Dedifferentiated amniotic fluid mesenchymal stem cell (primary cell): ENCODE measurements at regions not wholly inside any gene's neighbourhood (a gene's known extent, or its start where the extent isn't known, plus 50 kb on each side); places are given as distances from the start of the nearest gene placed in this dataset.

Experiments used
- DNase-seq: peaks from one replicate; pipeline ENCODE4 v3.0.0-alpha.2; 2016; ENCODE audit errors: extremely low spot score

- no peak for DNase-seq
Measured at GRCh38 chr2:7971248-7971647, 710.6 kb upstream of the ID2 start.

GRCh38 chr2:7971841-7972240 lies 710.0 kb upstream of the ID2 start:
- DNase-seq: no peak

GRCh38 chr2:7972670-7973069 lies 709.2 kb upstream of the ID2 start:
- DNase-seq: no peak

GRCh38 chr2:7973801-7974480 lies 707.9 kb upstream of the ID2 start:
- no peak for DNase-seq

GRCh38 chr2:7974936-7975335 lies 706.9 kb upstream of the ID2 start:
- no peak for DNase-seq

- no peak for DNase-seq
Measured at GRCh38 chr2:7976206-7976605, 705.6 kb upstream of the ID2 start.

- no peak for DNase-seq
Measured at GRCh38 chr2:7977981-7978380, 703.9 kb upstream of the ID2 start.

- no peak for DNase-seq
Measured at GRCh38 chr2:7982054-7982453, 699.8 kb upstream of the ID2 start.

- no peak for DNase-seq
Measured at GRCh38 chr2:7983451-7983850, 698.4 kb upstream of the ID2 start.

GRCh38 chr2:7983912-7984311 lies 697.9 kb upstream of the ID2 start:
- no peak for DNase-seq

GRCh38 chr2:7984693-7985353 lies 697.0 kb upstream of the ID2 start:
- DNase-seq: no peak

- DNase-seq: no peak
Measured at GRCh38 chr2:7986431-7986830, 695.4 kb upstream of the ID2 start.

- no peak for DNase-seq
Measured at GRCh38 chr2:7987992-7988391, 693.9 kb upstream of the ID2 start.

GRCh38 chr2:7988440-7988839 lies 693.4 kb upstream of the ID2 start:
- no peak for DNase-seq

- no peak for DNase-seq
Measured at GRCh38 chr2:7989823-7990222, 692.0 kb upstream of the ID2 start.

- DNase-seq: no peak
Measured at GRCh38 chr2:7992612-7993602, 688.9 kb upstream of the ID2 start.

GRCh38 chr2:7994397-7994951 lies 687.4 kb upstream of the ID2 start:
- no peak for DNase-seq

GRCh38 chr2:7997279-7997678 lies 684.6 kb upstream of the ID2 start:
- no peak for DNase-seq

GRCh38 chr2:7999683-8000476 lies 682.0 kb upstream of the ID2 start:
- no peak for DNase-seq

GRCh38 chr2:8000870-8001269 lies 681.0 kb upstream of the ID2 start:
- no peak for DNase-seq

- DNase-seq: no peak
Measured at GRCh38 chr2:8002765-8003393, 679.0 kb upstream of the ID2 start.
